OCI-LY7 (cell line): ENCODE measurements at regions not wholly inside any gene's neighbourhood (a gene's known extent, or its start where the extent isn't known, plus 50 kb on each side); places are given as distances from the start of the nearest gene placed in this dataset.

ENCODE experiments used
- BruUV-seq: library from RNA; stranded (reverse); fragments of 400-500 nt; replicated peaks from 2 replicates; lab custom pipeline; 2021; lab: Mats Ljungman, UMichigan
- CTCF ChIA-PET: fragments of 300-600 bp; sonication (Branson Sonifier 250); formaldehyde crosslinking; loops from one replicate; lab custom pipeline; 2022; ENCODE audit warnings: antibody characterized with exemption; ENCODE audit not compliant: unreplicated experiment; lab: Charles Lee
- POLR2A ChIA-PET: fragments of 300-600 bp; sonication (Branson Sonifier 250); formaldehyde crosslinking; loops from one replicate; lab custom pipeline; 2022; ENCODE audit warnings: antibody characterized with exemption; lab: Charles Lee
- DNase-seq: peaks from one replicate; pipeline ENCODE4 v3.0.0-alpha.2; 2015; ENCODE audit warnings: low spot score
- H2AFZ ChIP-seq: fragments of 200-600 bp; sonication (generic), shearing (Covaris generic); 2 replicates; pipeline ENCODE4 v1.6.1; 2014; ENCODE audit warnings: mild to moderate bottlenecking, antibody characterized with exemption, low read length, moderate library complexity
- H3K27ac ChIP-seq: fragments of 200-600 bp; sonication (generic); 2 replicates; pipeline ENCODE4 v1.5.1; 2014; ENCODE audit warnings: mixed run types, low read depth, mild to moderate bottlenecking, moderate library complexity, low read length, inconsistent platforms; ENCODE audit not compliant: poor library complexity, severe bottlenecking
- H3K36me3 ChIP-seq: fragments of 200-600 bp; sonication (generic); 2 replicates; pipeline ENCODE4 v1.6.1; 2014; ENCODE audit warnings: mild to moderate bottlenecking, antibody characterized with exemption, low read length, moderate library complexity, mixed read lengths; ENCODE audit not compliant: insufficient read depth
- H3K4me1 ChIP-seq: fragments of 200-600 bp; sonication (generic); 2 replicates; pipeline ENCODE4 v1.5.1; 2014; ENCODE audit warnings: mild to moderate bottlenecking, low read length; ENCODE audit not compliant: insufficient read depth, poor library complexity, severe bottlenecking
- H3K4me2 ChIP-seq: fragments of 200-600 bp; sonication (generic); 2 replicates; pipeline ENCODE4 v1.6.1; 2014; ENCODE audit warnings: mild to moderate bottlenecking, low read length
- H3K4me3 ChIP-seq: fragments of 200-600 bp; sonication (generic); 2 replicates; pipeline ENCODE4 v1.5.1; 2014; ENCODE audit warnings: mild to moderate bottlenecking, low read depth, low read length; ENCODE audit not compliant: poor library complexity, severe bottlenecking
- H3K79me2 ChIP-seq: fragments of 200-600 bp; sonication (generic); 2 replicates; pipeline ENCODE4 v1.6.1; 2016; ENCODE audit warnings: low read depth, mild to moderate bottlenecking, low read length, moderate library complexity, mixed read lengths; ENCODE audit not compliant: insufficient read depth
- H3K9me2 ChIP-seq: fragments of 200-600 bp; sonication (generic); 2 replicates; pipeline ENCODE4 v1.6.1; 2016; ENCODE audit warnings: mild to moderate bottlenecking, low read length, mixed read lengths; ENCODE audit not compliant: insufficient read depth
- H3K9me3 ChIP-seq: fragments of 200-600 bp; sonication (generic); 2 replicates; pipeline ENCODE4 v1.6.1; 2014; ENCODE audit warnings: mild to moderate bottlenecking, mixed run types, low read length, mixed read lengths
- H4K20me1 ChIP-seq: fragments of 200-600 bp; sonication (generic); 2 replicates; pipeline ENCODE4 v1.6.1; 2014; ENCODE audit warnings: mild to moderate bottlenecking, antibody characterized with exemption, low read length, moderate library complexity, mixed read lengths; ENCODE audit not compliant: insufficient read depth
- CTCF ChIP-seq: fragments of 200-600 bp; sonication (generic); conservative IDR thresholded peaks from 2 replicates; pipeline ENCODE4 v1.5.1; 2014; ENCODE audit warnings: mild to moderate bottlenecking, antibody characterized with exemption, low read length, moderate library complexity, mixed read lengths
- EZH2phosphoT487 ChIP-seq: fragments of 200-600 bp; sonication (generic); IDR thresholded peaks from 2 replicates; pipeline ENCODE4 v1.6.1; 2018; ENCODE audit warnings: low read depth, borderline replicate concordance, mild to moderate bottlenecking, mixed run types, antibody characterized with exemption, low read length, moderate library complexity, mixed read lengths
- intact Hi-C: fragments of 100-400 bp; cut with micrococcal nuclease; formaldehyde crosslinking; loops from one replicate; pipeline ENCODE4 v1.10.0; 2022; ENCODE audit not compliant: unreplicated experiment

- no peak overlapping the region for H3K4me3 ChIP-seq
- H3K4me1 ChIP-seq = no peaks in the 10 kb centered on the region
- H2AFZ ChIP-seq = no peak overlapping the region
- no peaks in the 10 kb centered on the region for H4K20me1 ChIP-seq
- H3K27ac ChIP-seq = no peak overlapping the region
- H3K4me2 ChIP-seq = no peak overlapping the region
- BruUV-seq = no TSS peak
- TF ChIP-seq CTCF = no peak
- no peak for TF ChIP-seq EZH2phosphoT487
- no peaks in the 10 kb centered on the region for H3K36me3 ChIP-seq
- CTCF ChIA-PET = interaction anchor here (0.6 kb wide), 1 partner anchor 150 kb away, joined by 3 read pairs; no protein-coding TSS in a partner anchor
- intact Hi-C loops = loop anchor here (10.0 kb wide), 1 partner anchor 749 kb away; no protein-coding TSS in a partner anchor
- no peaks in the 10 kb centered on the region for H3K9me2 ChIP-seq
- POLR2A ChIA-PET = no interaction called here
- DNase-seq = no peak
- H3K9me3 ChIP-seq = no peaks in the 10 kb centered on the region
- no peaks in the 10 kb centered on the region for H3K79me2 ChIP-seq
Observed at GRCh38 chr11:116073854-116074837, 569.9 kb upstream of the CADM1 start.

GRCh38 chr11:116072601-116073410, 568.6 kb upstream of the CADM1 start:
- Histone ChIP-seq H3K9me3 (no peaks in the 10 kb centered on the region), H3K9me2 (no peaks in the 10 kb centered on the region), H4K20me1 (no peaks in the 10 kb centered on the region), H3K27ac (no peak overlapping the region), H3K36me3 (no peaks in the 10 kb centered on the region), H2AFZ (no peak overlapping the region), H3K79me2 (no peaks in the 10 kb centered on the region), H3K4me3 (no peak overlapping the region), H3K4me2 (no peak overlapping the region), H3K4me1 (no peaks in the 10 kb centered on the region)
- ChIA-PET POLR2A (no interaction called here), CTCF (no interaction called here)
- BruUV-seq = no TSS peak
- peak; percentile 63 for TF ChIP-seq CTCF
- no peak for TF ChIP-seq EZH2phosphoT487
- intact Hi-C loops = loop anchor here (10.0 kb wide), 1 partner anchor 748 kb away; no protein-coding TSS in a partner anchor
- peak; percentile 17 for DNase-seq
